T-cell (primary cell): ENCODE measurements at regions not wholly inside any gene's neighbourhood (a gene's known extent, or its start where the extent isn't known, plus 50 kb on each side); places are given as distances from the start of the nearest gene placed in this dataset.

Source experiments
- ATAC-seq, 4 experiments: fragments of 200-7000 bp in 3 of 4; fragments of 150-1000 bp in 1 of 4; cut with Tn5 transposase; replicated peaks in 1 of 4; 1 replicate in 3 of 4; 2 replicates in 1 of 4; pipeline ENCODE4 v1.10.0; 2021; ENCODE audit warnings: moderate library complexity in 3 of 4, mild to moderate bottlenecking in 2 of 4, moderate number of reproducible peaks in 1 of 4
- CTCF ChIA-PET, 2 donors: fragments of 300-600 bp; sonication (Branson Sonifier 250); formaldehyde crosslinking; loops; one replicate each; lab custom pipeline; 2022; ENCODE audit warnings: antibody characterized with exemption in 2 of 2; lab: Charles Lee
- POLR2A ChIA-PET, 2 donors: fragments of 300-600 bp; sonication (Branson Sonifier 250); formaldehyde crosslinking; loops; one replicate each; lab custom pipeline; 2022; ENCODE audit warnings: antibody characterized with exemption in 2 of 2; lab: Charles Lee
- DNase-seq, 35 experiments: peaks; one replicate each; pipeline versions ENCODE4 v3.0.0 to v3.0.0-alpha.2; 2013 to 2023
- H3K27ac ChIP-seq: one replicate; pipeline ENCODE4 v1.5.1; 2013; ENCODE audit warnings: low read length
- H3K27me3 ChIP-seq, 2 experiments: replicated peaks in 1 of 2; 1 replicate in 1 of 2; 2 replicates in 1 of 2; pipeline versions ENCODE4 v1.6.1 to v1.7.0; 2013; ENCODE audit warnings: low read length in 1 of 2, mixed read lengths in 1 of 2; ENCODE audit not compliant: control insufficient read depth in 2 of 2, insufficient read depth in 2 of 2; ENCODE audit errors: extremely low read depth in 1 of 2
- H3K36me3 ChIP-seq, 2 donors: 1 replicate in 1 of 2; 2 replicates in 1 of 2; pipeline versions ENCODE4 v1.6.1 to v1.7.0; 2013; ENCODE audit warnings: low read length in 1 of 2; ENCODE audit not compliant: control insufficient read depth in 2 of 2, insufficient read depth in 1 of 2; ENCODE audit errors: extremely low read depth in 1 of 2
- H3K4me1 ChIP-seq, 2 experiments: 1 replicate in 1 of 2; 2 replicates in 1 of 2; pipeline versions ENCODE4 v1.6.1 to v1.7.0; 2013; ENCODE audit warnings: low read length in 2 of 2, mixed read lengths in 1 of 2; ENCODE audit not compliant: insufficient read depth in 2 of 2, control insufficient read depth in 1 of 2; ENCODE audit errors: extremely low read depth in 1 of 2
- H3K4me3 ChIP-seq, 2 donors: 1 replicate in 1 of 2; 2 replicates in 1 of 2; pipeline versions ENCODE4 v1.5.1 to v1.7.0; 2013; ENCODE audit warnings: mild to moderate bottlenecking in 2 of 2, low read length in 1 of 2, moderate library complexity in 1 of 2; ENCODE audit not compliant: control insufficient read depth in 1 of 2; ENCODE audit errors: extremely low read depth in 1 of 2
- H3K9me3 ChIP-seq: 2 replicates; pipeline ENCODE4 v1.7.0; 2013
- H3K27ac Mint-ChIP-seq, 2 donors: one replicate each; pipeline ENCODE4 v1.8.0; 2020 to 2021; ENCODE audit warnings: mild to moderate bottlenecking in 2 of 2, mixed read lengths in 2 of 2
- H3K27me3 Mint-ChIP-seq, 2 donors: one replicate each; pipeline ENCODE4 v1.8.0; 2021 to 2022; ENCODE audit warnings: mixed read lengths in 2 of 2
- H3K36me3 Mint-ChIP-seq: one replicate; pipeline ENCODE4 v1.8.0; 2021; ENCODE audit warnings: mixed read lengths
- H3K4me1 Mint-ChIP-seq, 3 donors: one replicate each; pipeline ENCODE4 v1.8.0; 2020 to 2022; ENCODE audit warnings: mixed read lengths in 3 of 3, mild to moderate bottlenecking in 1 of 3
- H3K4me3 Mint-ChIP-seq, 3 donors: one replicate each; pipeline ENCODE4 v1.8.0; 2020 to 2022; ENCODE audit warnings: mild to moderate bottlenecking in 3 of 3, mixed read lengths in 3 of 3, moderate library complexity in 3 of 3
- H3K9me3 Mint-ChIP-seq, 3 donors: one replicate each; pipeline ENCODE4 v1.8.0; 2020 to 2022; ENCODE audit warnings: mixed read lengths in 3 of 3
- WGBS: methylation state at CpG from one replicate; pipeline ENCODE4 v1.1.5; 2013; ENCODE audit warnings: missing lambda C conversion rate; ENCODE audit not compliant: insufficient coverage; 5-methylcytosine and 5-hydroxymethylcytosine counted together

DNA sequence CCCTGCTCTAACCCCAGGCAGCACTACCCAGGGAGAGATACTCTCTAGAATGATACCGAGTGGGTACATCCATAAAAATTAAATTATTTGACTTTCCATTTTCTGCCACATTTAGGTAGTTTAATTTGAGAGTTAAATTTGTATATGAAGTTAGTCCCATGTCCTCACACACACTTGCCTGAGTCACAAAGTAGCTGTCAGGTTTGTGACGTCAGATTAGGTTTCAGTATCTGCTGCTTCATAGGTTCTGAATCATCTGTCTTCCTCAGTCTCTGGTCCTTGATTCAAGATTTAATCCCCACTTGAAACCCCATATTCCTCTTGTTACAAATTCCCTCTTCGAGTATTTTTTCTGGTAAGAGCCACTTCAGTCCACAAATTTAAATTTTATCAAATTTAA, 738.6 kb upstream of the FAM98A start:
- no peaks in the 10 kb centered on the region for H3K27me3 ChIP-seq
- Mint-ChIP-seq H3K27ac (no peak overlapping the region), H3K4me1 (no peaks in the 10 kb centered on the region), H3K36me3 (no peaks in the 10 kb centered on the region), H3K4me3 (no peak overlapping the region), H3K9me3 (peaks cover 3 to 14% (median 4%) of the 10 kb centered on the region in 3 donors), H3K27me3 (no peaks in the 10 kb centered on the region)
- no peak overlapping the region for H3K4me3 ChIP-seq
- POLR2A ChIA-PET, result no interaction called here
- no peaks in the 10 kb centered on the region for H3K9me3 ChIP-seq
- CTCF ChIA-PET, result no interaction called here
- DNase-seq, result no peak
- WGBS, result 86% methylated on average over 1 of the region's 3 CpGs
- H3K4me1 ChIP-seq, result no peaks in the 10 kb centered on the region
- no peaks in the 10 kb centered on the region for H3K36me3 ChIP-seq
- H3K27ac ChIP-seq, result no peak overlapping the region
- no peak for ATAC-seq

DNA sequence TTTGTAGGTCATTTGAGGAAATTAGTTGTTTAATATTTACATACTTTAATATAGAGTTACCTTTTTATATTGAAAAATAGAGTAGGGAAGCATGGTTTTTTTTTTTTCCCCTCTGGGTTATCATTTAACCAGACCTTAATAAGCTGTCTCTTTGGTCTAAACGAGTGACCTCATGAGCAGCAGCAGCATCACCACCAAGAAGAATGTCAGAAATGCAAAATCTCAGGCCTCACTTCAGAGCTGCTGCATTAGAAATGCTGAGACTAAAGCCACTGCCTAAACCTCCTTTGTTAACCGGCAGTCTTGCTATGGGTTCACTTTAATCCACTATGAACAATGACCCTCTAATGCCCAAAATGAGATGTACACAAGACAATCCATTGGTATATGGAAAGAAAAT, 733.7 kb upstream of the FAM98A start:
- ChIA-PET POLR2A (no interaction called here), CTCF (no interaction called here)
- no peaks in the 10 kb centered on the region for H3K4me1 Mint-ChIP-seq

DNA sequence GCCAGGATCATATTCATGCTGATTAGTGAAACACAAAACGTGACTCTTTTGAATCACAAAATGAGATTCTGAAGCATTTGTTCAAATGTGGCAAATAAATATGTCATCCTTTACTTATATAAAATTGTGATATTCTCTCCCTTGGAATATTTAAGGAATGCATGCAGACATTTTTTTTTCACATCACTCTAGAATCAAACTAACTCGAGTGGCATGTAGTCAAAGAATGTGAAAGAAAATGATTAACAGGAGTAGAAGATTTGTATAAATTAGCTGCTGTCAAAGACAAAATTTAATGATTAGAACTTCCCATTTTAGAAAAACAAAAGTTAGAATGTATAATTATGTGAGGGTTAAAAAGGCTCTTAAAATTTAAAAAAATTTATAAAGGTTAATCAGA, 721.0 kb upstream of the FAM98A start:
- no CpG with 5 or more reads among the region's 2 CpGs for WGBS
- CTCF ChIA-PET, result no interaction called here
- Mint-ChIP-seq H3K36me3 (no peaks in the 10 kb centered on the region), H3K27ac (no peak overlapping the region), H3K4me1 (no peaks in the 10 kb centered on the region), H3K27me3 (no peaks in the 10 kb centered on the region), H3K4me3 (no peak overlapping the region), H3K9me3 (peaks cover 4% of the 10 kb centered on the region in 3 donors)
- Histone ChIP-seq H3K9me3 (no peaks in the 10 kb centered on the region), H3K27ac (no peak overlapping the region), H3K27me3 (no peaks in the 10 kb centered on the region), H3K36me3 (no peaks in the 10 kb centered on the region), H3K4me3 (no peak overlapping the region), H3K4me1 (no peaks in the 10 kb centered on the region)
- no peak for DNase-seq
- ATAC-seq, result no peak
- POLR2A ChIA-PET, result no interaction called here

More for the DNA sequence above, 733.7 kb upstream of the FAM98A start:
- Histone ChIP-seq H3K27me3 (no peaks in the 10 kb centered on the region), H3K4me1 (no peaks in the 10 kb centered on the region), H3K36me3 (no peaks in the 10 kb centered on the region), H3K9me3 (no peaks in the 10 kb centered on the region), H3K27ac (no peak overlapping the region), H3K4me3 (no peak overlapping the region)
- H3K9me3 Mint-ChIP-seq, result peaks cover 4 to 14% (median 6%) of the 10 kb centered on the region in 3 donors
- no peak overlapping the region for H3K4me3 Mint-ChIP-seq
- WGBS, result 100% methylated on average over 1 of the region's 2 CpGs
- no peaks in the 10 kb centered on the region for H3K36me3 Mint-ChIP-seq
- no peak for DNase-seq
- no peaks in the 10 kb centered on the region for H3K27me3 Mint-ChIP-seq
- ATAC-seq, result no peak
- no peak overlapping the region for H3K27ac Mint-ChIP-seq

DNA sequence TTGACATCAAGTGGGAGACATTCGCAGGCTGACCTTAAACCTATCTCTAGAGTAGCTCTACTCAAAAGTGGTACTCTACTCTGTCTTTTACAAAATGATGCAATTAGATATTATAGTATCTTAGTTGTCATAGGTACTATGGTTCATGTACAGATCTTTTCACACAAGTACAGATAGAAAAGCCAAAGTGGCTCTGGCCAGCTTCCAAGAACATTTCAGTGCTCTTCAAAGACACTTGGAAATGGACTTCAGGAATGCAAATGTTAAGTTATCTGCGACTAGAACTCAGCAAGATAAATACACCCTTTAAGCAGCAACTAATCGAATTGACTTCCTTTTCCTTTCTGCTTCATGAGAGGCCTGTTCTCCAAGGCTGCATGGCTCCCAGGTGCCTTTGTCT, 718.7 kb upstream of the FAM98A start:
- Mint-ChIP-seq H3K4me3 (no peak overlapping the region), H3K27ac (no peak overlapping the region), H3K4me1 (no peaks in the 10 kb centered on the region), H3K9me3 (peaks cover 4 to 6% (median 4%) of the 10 kb centered on the region in 3 donors), H3K27me3 (no peaks in the 10 kb centered on the region), H3K36me3 (no peaks in the 10 kb centered on the region)
- 100% methylated on average over 1 of the region's 3 CpGs for WGBS
- Histone ChIP-seq H3K4me1 (no peaks in the 10 kb centered on the region), H3K27ac (no peak overlapping the region), H3K27me3 (no peaks in the 10 kb centered on the region), H3K9me3 (no peaks in the 10 kb centered on the region), H3K36me3 (no peaks in the 10 kb centered on the region), H3K4me3 (no peak overlapping the region)
- ChIA-PET POLR2A (no interaction called here), CTCF (no interaction called here)
- no peak for DNase-seq
- ATAC-seq, result no peak

DNA sequence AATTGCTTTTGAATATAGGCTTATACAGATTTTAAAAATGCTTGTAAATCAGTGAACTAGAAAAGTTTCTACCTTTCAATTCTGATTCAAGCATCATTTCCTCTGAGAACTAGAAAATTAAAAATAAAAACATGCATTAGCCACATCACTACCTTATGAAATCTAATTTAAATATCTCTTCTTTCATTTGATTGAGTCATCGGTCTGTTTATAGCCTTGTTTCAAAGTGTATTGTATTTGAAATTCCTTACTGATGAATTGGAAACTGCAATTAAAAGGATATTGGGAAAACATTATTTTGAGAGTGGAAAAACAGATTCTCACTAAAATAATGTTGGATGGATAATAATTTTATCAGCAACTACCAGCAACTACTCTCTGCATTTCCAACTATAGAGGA, 717.7 kb upstream of the FAM98A start:
- Histone ChIP-seq H3K9me3 (no peaks in the 10 kb centered on the region), H3K27me3 (no peaks in the 10 kb centered on the region), H3K4me1 (no peaks in the 10 kb centered on the region), H3K4me3 (no peak overlapping the region), H3K27ac (no peak overlapping the region), H3K36me3 (no peaks in the 10 kb centered on the region)
- no peaks in the 10 kb centered on the region for H3K27me3 Mint-ChIP-seq
- WGBS, result no CpG with 5 or more reads among the region's 1 CpG
- ATAC-seq (no peak), DNase-seq (no peak)
- no peaks in the 10 kb centered on the region for H3K36me3 Mint-ChIP-seq
- H3K4me1 Mint-ChIP-seq, result no peaks in the 10 kb centered on the region
- H3K27ac Mint-ChIP-seq, result no peak overlapping the region
- CTCF ChIA-PET, result no interaction called here
- H3K9me3 Mint-ChIP-seq, result peaks cover 8 to 12% (median 9%) of the 10 kb centered on the region in 3 donors
- H3K4me3 Mint-ChIP-seq, result no peak overlapping the region
- POLR2A ChIA-PET, result no interaction called here

DNA sequence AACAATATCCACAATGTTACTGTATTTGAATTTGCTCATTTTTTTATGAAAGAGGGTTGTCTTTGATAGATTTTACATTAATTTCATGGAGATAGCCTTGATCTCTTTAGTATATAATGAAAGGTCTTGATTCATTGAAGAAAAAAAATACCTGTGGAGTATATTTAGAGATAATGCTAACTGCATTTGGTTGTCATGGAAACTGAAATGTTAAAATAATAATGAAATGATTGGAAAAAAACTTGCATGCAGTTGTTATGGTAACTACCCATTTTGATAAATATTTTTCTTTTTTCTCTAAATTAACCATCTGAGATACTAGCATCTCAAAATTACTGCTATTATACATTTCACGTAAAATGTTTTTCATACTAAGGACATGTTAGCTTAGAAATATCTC, 712.7 kb upstream of the FAM98A start:
- no peaks in the 10 kb centered on the region for H3K27me3 Mint-ChIP-seq
- no peak overlapping the region for H3K27ac ChIP-seq
- no CpG with 5 or more reads among the region's 1 CpG for WGBS
- H3K4me3 Mint-ChIP-seq, result no peak overlapping the region
- no peaks in the 10 kb centered on the region for H3K9me3 ChIP-seq
- H3K4me1 Mint-ChIP-seq, result no peaks in the 10 kb centered on the region
- no peaks in the 10 kb centered on the region for H3K36me3 Mint-ChIP-seq
- H3K27ac Mint-ChIP-seq, result no peak overlapping the region
- ATAC-seq (no peak), DNase-seq (no peak)
- POLR2A ChIA-PET, result no interaction called here
- no peaks in the 10 kb centered on the region for H3K4me1 ChIP-seq
- H3K27me3 ChIP-seq, result no peaks in the 10 kb centered on the region
- CTCF ChIA-PET, result no interaction called here
- no peaks in the 10 kb centered on the region for H3K36me3 ChIP-seq
- no peak overlapping the region for H3K4me3 ChIP-seq
- peaks cover 7 to 14% (median 8%) of the 10 kb centered on the region in 3 donors for H3K9me3 Mint-ChIP-seq

DNA sequence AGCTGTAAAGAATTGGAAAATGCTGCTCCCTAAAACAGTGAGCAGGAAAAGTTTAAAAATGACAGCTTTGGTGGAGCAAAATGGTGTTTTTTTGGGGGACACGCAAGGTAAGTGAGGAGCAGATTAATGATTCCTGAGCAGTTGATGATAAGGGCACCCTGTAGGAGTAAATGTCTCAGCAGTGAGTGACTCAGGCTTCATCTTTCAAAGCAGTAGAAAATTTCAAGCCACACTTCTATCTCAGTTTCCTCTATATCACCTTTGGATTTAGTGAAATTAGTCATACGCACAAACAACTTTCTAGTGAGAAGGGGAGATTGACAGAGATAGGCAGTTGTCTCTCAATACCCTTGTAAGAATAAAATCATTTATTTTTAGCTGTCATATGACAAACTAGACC, 709.0 kb upstream of the FAM98A start:
- ATAC-seq, result no peak
- no CpG with 5 or more reads among the region's 2 CpGs for WGBS

More for the DNA sequence above, 709.0 kb upstream of the FAM98A start:
- Mint-ChIP-seq H3K4me3 (no peak overlapping the region), H3K4me1 (no peaks in the 10 kb centered on the region), H3K9me3 (peaks cover 7 to 8% (median 8%) of the 10 kb centered on the region in 3 donors), H3K36me3 (no peaks in the 10 kb centered on the region), H3K27ac (no peak overlapping the region), H3K27me3 (no peaks in the 10 kb centered on the region)
- ChIA-PET POLR2A (no interaction called here), CTCF (no interaction called here)
- Histone ChIP-seq H3K4me1 (no peaks in the 10 kb centered on the region), H3K36me3 (no peaks in the 10 kb centered on the region), H3K4me3 (no peak overlapping the region), H3K9me3 (no peaks in the 10 kb centered on the region), H3K27ac (no peak overlapping the region), H3K27me3 (no peaks in the 10 kb centered on the region)
- DNase-seq, result no peak
